GM21737 (cell line): ENCODE measurements at regions not wholly inside any gene's neighbourhood (a gene's known extent, or its start where the extent isn't known, plus 50 kb on each side); places are given as distances from the start of the nearest gene placed in this dataset.
"Not testable (repeated sequence)": the region's sequence is repeated elsewhere in the genome, so short reads cannot be mapped to it uniquely, and the experiment has no call there.

Experiments
- ATAC-seq: cut with Tn5 transposase; IDR thresholded peaks from one replicate; pipeline ENCODE4 v1.9.1; 2021; ENCODE audit warnings: mild to moderate bottlenecking, moderate library complexity; ENCODE audit not compliant: unreplicated experiment

- no peak for ATAC-seq
Measured at GRCh38 chr16:16930309-16931000, 540.3 kb downstream of the XYLT1 start.

GRCh38 chr16:16933861-16934260, 536.9 kb downstream of the XYLT1 start:
- no peak for ATAC-seq

GRCh38 chr16:16934660-16935059, 536.1 kb downstream of the XYLT1 start:
- no peak for ATAC-seq

GRCh38 chr16:16935909-16936308, 534.9 kb downstream of the XYLT1 start:
- not testable (repeated sequence) for ATAC-seq

- ATAC-seq: no peak
Measured at GRCh38 chr16:16937576-16937975, 533.2 kb downstream of the XYLT1 start.

GRCh38 chr16:16938009-16938408, 532.8 kb downstream of the XYLT1 start:
- ATAC-seq: no peak

GRCh38 chr16:16938980-16939379, 531.8 kb downstream of the XYLT1 start:
- ATAC-seq: no peak

- no peak for ATAC-seq
Measured at GRCh38 chr16:16940351-16940750, 530.4 kb downstream of the XYLT1 start.

- not testable (repeated sequence) for ATAC-seq
Measured at GRCh38 chr16:16942849-16943248, 527.9 kb downstream of the XYLT1 start.

GRCh38 chr16:16945207-16945606, 525.6 kb downstream of the XYLT1 start:
- no peak for ATAC-seq

GRCh38 chr16:16956376-16956775, 514.4 kb downstream of the XYLT1 start:
- ATAC-seq: no peak

GRCh38 chr16:16960785-16961184, 510.0 kb downstream of the XYLT1 start:
- ATAC-seq: no peak

GRCh38 chr16:16966439-16966838, 504.3 kb downstream of the XYLT1 start:
- ATAC-seq: no peak

- ATAC-seq: no peak
Measured at GRCh38 chr16:16971042-16971441, 499.7 kb downstream of the XYLT1 start.

- no peak for ATAC-seq
Measured at GRCh38 chr16:16972831-16973230, 497.9 kb downstream of the XYLT1 start.

- ATAC-seq: no peak
Measured at GRCh38 chr16:16973707-16974591, 496.8 kb downstream of the XYLT1 start.

GRCh38 chr16:16982614-16983013, 488.1 kb downstream of the XYLT1 start:
- no peak for ATAC-seq

- ATAC-seq: no peak
Measured at GRCh38 chr16:16983582-16983981, 487.2 kb downstream of the XYLT1 start.

GRCh38 chr16:16984091-16984490, 486.7 kb downstream of the XYLT1 start:
- ATAC-seq: not testable (repeated sequence)

GRCh38 chr16:16985707-16986106, 485.1 kb downstream of the XYLT1 start:
- ATAC-seq: no peak

GRCh38 chr16:16988963-16989362, 481.8 kb downstream of the XYLT1 start:
- no peak for ATAC-seq

GRCh38 chr16:16989368-16989767, 481.4 kb downstream of the XYLT1 start:
- ATAC-seq: no peak
